Gastroesophageal sphincter (tissue), 4 donors: ENCODE measurements at regions not wholly inside any gene's neighbourhood (a gene's known extent, or its start where the extent isn't known, plus 50 kb on each side); places are given as distances from the start of the nearest gene placed in this dataset.

Experiments used
- ATAC-seq: fragments of 150-250 bp; one replicate; pipeline ENCODE4 v1.9.1; 2016; ENCODE audit warnings: mild to moderate bottlenecking, moderate library complexity
- H3K27ac ChIP-seq, 4 donors: fragments of 200-600 bp; sonication (generic) in 3 of 4; 1 replicate in 3 of 4; 2 replicates in 1 of 4; pipeline ENCODE4 v1.5.1; 2016 to 2019
- H3K27me3 ChIP-seq: fragments of 200-600 bp; sonication (generic); one replicate; pipeline ENCODE4 v1.5.1; 2019
- H3K36me3 ChIP-seq, 2 donors: fragments of 200-600 bp; sonication (generic); one replicate each; pipeline ENCODE4 v1.5.1; 2019; ENCODE audit warnings: control low read depth in 1 of 2
- H3K4me1 ChIP-seq, 3 donors: fragments of 200-600 bp; sonication (generic); 1 replicate in 2 of 3; 2 replicates in 1 of 3; pipeline ENCODE4 v1.5.1; 2016 to 2019; ENCODE audit warnings: control low read depth in 2 of 3
- H3K4me3 ChIP-seq, 2 donors: fragments of 200-600 bp; sonication (generic); one replicate each; pipeline ENCODE4 v1.5.1; 2019; ENCODE audit warnings: mild to moderate bottlenecking in 1 of 2, moderate library complexity in 1 of 2
- H3K9me3 ChIP-seq, 3 donors: fragments of 200-600 bp; sonication (generic); one replicate each; pipeline ENCODE4 v1.5.1; 2017 to 2019; ENCODE audit warnings: control low read depth in 2 of 3
- EP300 ChIP-seq: sonication (generic); formaldehyde crosslinking; IDR thresholded peaks from one replicate; pipeline ENCODE4 v1.6.1; 2017; ENCODE audit warnings: antibody characterized with exemption, mild to moderate bottlenecking
- POLR2A ChIP-seq, 2 donors: fragments of 450-650 bp; IDR thresholded peaks; one replicate each; pipeline ENCODE4 v1.6.1; 2017; ENCODE audit warnings: antibody characterized with exemption in 2 of 2, mild to moderate bottlenecking in 2 of 2, moderate library complexity in 1 of 2
- POLR2AphosphoS5 ChIP-seq: sonication (generic); formaldehyde crosslinking; IDR thresholded peaks from one replicate; pipeline ENCODE4 v1.6.1; 2017; ENCODE audit warnings: antibody characterized with exemption
- WGBS, 2 donors: methylation state at CpG; one replicate each; pipeline ENCODE4 v1.1.5; 2018; ENCODE audit warnings: low coverage in 1 of 2; 5-methylcytosine and 5-hydroxymethylcytosine counted together
- TF ChIP-seq, protein P1 (sequence below), 4 experiments: fragments of 200-600 bp in 2 of 4; fragments of 450-650 bp in 2 of 4; sonication (generic) in 1 of 4; IDR thresholded peaks; one replicate each; pipeline ENCODE4 v1.5.1; 2017 to 2019; ENCODE audit warnings: antibody characterized with exemption in 4 of 4, mild to moderate bottlenecking in 2 of 4, moderate library complexity in 2 of 4

DNA sequence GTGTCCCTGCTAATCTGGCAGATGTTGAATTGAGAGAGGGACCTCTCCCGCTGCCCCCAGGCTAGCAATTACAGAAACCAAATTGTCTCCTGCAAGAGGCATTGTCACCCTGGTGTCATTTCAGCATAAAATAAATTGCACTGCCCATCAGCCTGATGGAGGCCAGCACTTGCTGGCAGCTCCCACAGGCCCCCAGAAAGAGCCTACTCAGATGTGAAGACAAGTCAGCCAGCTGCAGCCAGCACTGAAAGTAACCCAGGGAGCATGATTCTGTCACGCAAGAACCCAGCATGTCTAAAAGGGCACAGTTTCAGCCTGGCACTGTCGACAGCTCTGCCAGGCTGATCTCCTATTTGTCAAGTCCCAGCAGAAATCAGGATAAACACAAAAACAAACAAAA is 110.3 kb upstream of the CTTNBP2NL start:
- Histone ChIP-seq H3K9me3 (no peaks in the 10 kb centered on the region), H3K4me3 (no peak overlapping the region), H3K36me3 (no peaks in the 10 kb centered on the region), H3K4me1 (no peaks in the 10 kb centered on the region), H3K27me3 (peaks cover 2% of the 10 kb centered on the region), H3K27ac (no peak overlapping the region)
- 76 to 81% methylated on average over 2 to 3 of the region's 3 CpGs for WGBS, 2 donors
- ATAC-seq, result no peak
- TF ChIP-seq POLR2AphosphoS5 (no peak), POLR2A (IDR thresholded peaks at IDR 0.05) (no peak), EP300 (no peak)
- TF ChIP-seq, protein P1, sequence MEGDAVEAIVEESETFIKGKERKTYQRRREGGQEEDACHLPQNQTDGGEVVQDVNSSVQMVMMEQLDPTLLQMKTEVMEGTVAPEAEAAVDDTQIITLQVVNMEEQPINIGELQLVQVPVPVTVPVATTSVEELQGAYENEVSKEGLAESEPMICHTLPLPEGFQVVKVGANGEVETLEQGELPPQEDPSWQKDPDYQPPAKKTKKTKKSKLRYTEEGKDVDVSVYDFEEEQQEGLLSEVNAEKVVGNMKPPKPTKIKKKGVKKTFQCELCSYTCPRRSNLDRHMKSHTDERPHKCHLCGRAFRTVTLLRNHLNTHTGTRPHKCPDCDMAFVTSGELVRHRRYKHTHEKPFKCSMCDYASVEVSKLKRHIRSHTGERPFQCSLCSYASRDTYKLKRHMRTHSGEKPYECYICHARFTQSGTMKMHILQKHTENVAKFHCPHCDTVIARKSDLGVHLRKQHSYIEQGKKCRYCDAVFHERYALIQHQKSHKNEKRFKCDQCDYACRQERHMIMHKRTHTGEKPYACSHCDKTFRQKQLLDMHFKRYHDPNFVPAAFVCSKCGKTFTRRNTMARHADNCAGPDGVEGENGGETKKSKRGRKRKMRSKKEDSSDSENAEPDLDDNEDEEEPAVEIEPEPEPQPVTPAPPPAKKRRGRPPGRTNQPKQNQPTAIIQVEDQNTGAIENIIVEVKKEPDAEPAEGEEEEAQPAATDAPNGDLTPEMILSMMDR (IDR thresholded peaks at IDR 0.05), result no peak

DNA sequence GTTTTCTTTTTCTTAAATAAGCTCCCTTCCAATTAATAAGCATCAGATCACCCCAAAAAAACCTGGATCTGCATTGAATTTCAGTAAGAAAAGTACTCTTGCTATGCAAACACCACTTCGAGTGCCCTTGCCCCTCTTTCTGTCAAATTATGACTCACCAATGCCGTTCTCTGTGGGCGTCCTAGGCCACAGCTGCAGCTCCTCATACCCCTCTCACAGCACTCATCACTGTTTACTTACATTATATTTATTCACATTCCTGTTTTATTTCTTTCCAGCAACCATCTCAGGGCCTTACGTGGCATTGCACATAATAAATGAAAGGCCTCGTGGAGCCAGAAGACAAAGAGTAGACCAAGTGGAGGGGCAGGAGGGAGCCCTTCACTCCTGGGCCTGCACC is 99.1 kb upstream of the CTTNBP2NL start:
- Histone ChIP-seq H3K9me3 (no peaks in the 10 kb centered on the region), H3K27me3 (no peaks in the 10 kb centered on the region), H3K4me1 (no peaks in the 10 kb centered on the region), H3K36me3 (no peaks in the 10 kb centered on the region), H3K4me3 (no peak overlapping the region), H3K27ac (no peak overlapping the region)
- WGBS, 2 donors, result 47% methylated on average over 5 of the region's 5 CpGs
- TF ChIP-seq POLR2AphosphoS5 (no peak), POLR2A (IDR thresholded peaks at IDR 0.05) (no peak), EP300 (no peak)
- TF ChIP-seq, protein P1 (IDR thresholded peaks at IDR 0.05), result no peak
- no peak for ATAC-seq

DNA sequence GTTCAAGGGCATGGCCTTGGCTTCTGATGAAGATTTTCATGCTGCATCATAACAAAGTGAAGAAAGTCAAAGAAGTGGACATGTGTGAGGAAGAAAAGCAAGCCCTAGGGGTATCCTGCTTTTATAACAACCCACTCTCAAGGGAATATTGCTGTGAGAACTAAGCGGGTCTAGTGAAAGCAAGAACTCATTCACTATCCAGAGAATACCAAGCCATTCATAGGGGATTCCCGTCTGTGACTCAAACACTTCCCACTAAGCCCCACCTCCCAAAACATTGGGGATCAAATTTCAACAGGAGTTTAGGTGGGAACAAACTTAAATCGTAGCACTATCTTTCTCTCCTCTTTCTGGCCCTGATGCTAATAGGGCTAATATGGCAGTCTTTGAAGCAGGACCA is 98.5 kb upstream of the CTTNBP2NL start:
- no peaks in the 10 kb centered on the region for H3K36me3 ChIP-seq
- no peaks in the 10 kb centered on the region for H3K27me3 ChIP-seq
- no peak overlapping the region for H3K4me3 ChIP-seq
- H3K4me1 ChIP-seq, result no peaks in the 10 kb centered on the region
- no peak for ATAC-seq
- TF ChIP-seq, protein P1 (IDR thresholded peaks at IDR 0.05), result no peak
- TF ChIP-seq POLR2AphosphoS5 (no peak), EP300 (no peak), POLR2A (IDR thresholded peaks at IDR 0.05) (no peak)
- H3K9me3 ChIP-seq, result no peaks in the 10 kb centered on the region
- 52 to 57% methylated on average over 3 of the region's 3 CpGs for WGBS, 2 donors
- H3K27ac ChIP-seq, result no peak overlapping the region

DNA sequence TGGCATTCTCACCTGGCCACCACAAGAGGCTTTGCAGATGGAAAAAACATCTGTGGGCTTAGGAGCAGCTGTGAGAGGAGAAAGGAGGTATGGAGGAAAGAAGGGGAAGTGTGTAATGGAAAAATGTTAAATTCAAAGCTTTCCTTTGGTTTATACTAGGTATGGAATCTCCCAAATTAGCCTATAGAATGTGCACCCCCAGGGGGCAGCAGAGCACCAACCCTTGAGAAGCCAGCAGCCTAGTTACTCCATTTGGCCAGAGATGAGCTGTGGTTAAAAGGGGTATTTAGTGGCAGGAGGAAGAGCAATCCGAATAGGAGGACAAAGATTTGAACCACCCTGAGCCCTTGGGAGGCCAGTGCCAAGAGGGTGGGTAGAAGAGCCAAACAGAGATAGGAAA is 97.5 kb upstream of the CTTNBP2NL start:
- Histone ChIP-seq H3K27me3 (no peaks in the 10 kb centered on the region), H3K36me3 (no peaks in the 10 kb centered on the region), H3K9me3 (no peaks in the 10 kb centered on the region), H3K4me3 (no peak overlapping the region), H3K27ac (no peak overlapping the region), H3K4me1 (no peaks in the 10 kb centered on the region)
- TF ChIP-seq EP300 (no peak), POLR2AphosphoS5 (no peak)
- TF ChIP-seq, protein P1 (IDR thresholded peaks at IDR 0.05), result peak; percentile 58 to 77 (median 70)
- 17% methylated on average over 1 of the region's 1 CpG; no CpG with 5 or more reads in 1 of the 2 donors for WGBS, 2 donors
- ATAC-seq, result no peak

DNA sequence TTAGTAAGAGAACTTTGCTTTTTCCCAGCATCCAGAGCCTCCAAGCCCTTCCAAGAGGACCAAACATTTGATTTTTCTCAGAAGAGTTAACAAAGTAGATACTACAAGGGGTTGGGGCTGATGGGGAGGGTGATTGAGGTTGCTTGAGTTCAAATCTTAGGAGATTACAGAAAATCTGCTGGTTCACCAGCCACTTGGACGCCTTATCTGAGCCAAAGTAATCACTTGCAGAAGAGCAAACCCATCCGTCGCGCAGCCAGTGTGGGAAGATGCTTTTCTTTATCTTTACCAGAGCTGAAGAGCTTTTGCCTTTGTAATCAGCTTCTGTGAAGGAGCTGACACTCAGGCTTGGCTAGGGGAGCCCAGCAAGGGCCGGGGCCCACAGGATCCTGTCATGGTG is 91.9 kb upstream of the CTTNBP2NL start:
- Histone ChIP-seq H3K4me3 (no peak overlapping the region), H3K27me3 (no peaks in the 10 kb centered on the region), H3K4me1 (no peaks in the 10 kb centered on the region), H3K27ac (no peak overlapping the region), H3K36me3 (no peaks in the 10 kb centered on the region), H3K9me3 (no peaks in the 10 kb centered on the region)
- TF ChIP-seq, protein P1 (IDR thresholded peaks at IDR 0.05), result no peak
- TF ChIP-seq POLR2AphosphoS5, result no peak
- ATAC-seq, result no peak
- WGBS, 2 donors, result 93 to 94% methylated on average over 3 to 5 of the region's 5 CpGs
